Breast epithelium (tissue), 3 donors: ENCODE measurements at regions not wholly inside any gene's neighbourhood (a gene's known extent, or its start where the extent isn't known, plus 50 kb on each side); places are given as distances from the start of the nearest gene placed in this dataset.

Experiments used
- CTCF ChIP-seq, 3 donors: fragments of 450-650 bp; IDR thresholded peaks; one replicate each; pipeline ENCODE4 v1.5.1; 2016 to 2017; ENCODE audit warnings: antibody characterized with exemption in 3 of 3, mild to moderate bottlenecking in 3 of 3, moderate library complexity in 3 of 3
- POLR2A ChIP-seq: fragments of 450-650 bp; IDR thresholded peaks from one replicate; pipeline ENCODE4 v1.6.1; 2016; ENCODE audit warnings: antibody characterized with exemption, mild to moderate bottlenecking, moderate library complexity
- POLR2AphosphoS5 ChIP-seq, 3 donors: sonication (generic); formaldehyde crosslinking; IDR thresholded peaks; one replicate each; pipeline ENCODE4 v1.6.1; 2017; ENCODE audit warnings: antibody characterized with exemption in 3 of 3

- TF ChIP-seq CTCF (IDR thresholded peaks at IDR 0.05) (no peak), POLR2A (no peak), POLR2AphosphoS5 (IDR thresholded peaks at IDR 0.05) (no peak)
Observed at GRCh38 chr4:135166661-135167060, 965.1 kb upstream of the PABPC4L start.
